Sigmoid colon (tissue), 6 donors: ENCODE measurements at regions not wholly inside any gene's neighbourhood (a gene's known extent, or its start where the extent isn't known, plus 50 kb on each side); places are given as distances from the start of the nearest gene placed in this dataset.

Experiments used
- DNase-seq: peaks from one replicate; pipeline ENCODE4 v3.0.0-alpha.2; 2019
- H3K27ac ChIP-seq, 4 donors: fragments of 200-600 bp; sonication (generic); one replicate each; pipeline ENCODE4 v1.5.1; 2016 to 2019; ENCODE audit warnings: mild to moderate bottlenecking in 1 of 4
- H3K27me3 ChIP-seq, 3 donors: fragments of 200-600 bp; sonication (generic); one replicate each; pipeline ENCODE4 v1.5.1; 2019; ENCODE audit warnings: mild to moderate bottlenecking in 1 of 3
- H3K36me3 ChIP-seq, 4 donors: fragments of 200-600 bp; sonication (generic); one replicate each; pipeline ENCODE4 v1.5.1; 2016 to 2019
- H3K4me1 ChIP-seq, 4 donors: fragments of 200-600 bp; sonication (generic); one replicate each; pipeline ENCODE4 v1.5.1; 2017 to 2019
- H3K4me3 ChIP-seq, 4 donors: fragments of 200-600 bp; sonication (generic); one replicate each; pipeline ENCODE4 v1.5.1; 2017 to 2019; ENCODE audit warnings: mild to moderate bottlenecking in 2 of 4, moderate library complexity in 1 of 4
- H3K9me3 ChIP-seq, 4 donors: fragments of 200-600 bp in 3 of 4; sonication (generic) in 3 of 4; one replicate each; pipeline versions ENCODE4 v1.5.1 to v1.6.1; 2013 to 2019
- CTCF ChIP-seq, 4 experiments: fragments of 450-650 bp in 3 of 4; fragments of 200-600 bp in 1 of 4; IDR thresholded peaks; one replicate each; pipeline ENCODE4 v1.5.1; 2016 to 2019; ENCODE audit warnings: antibody characterized with exemption in 4 of 4, mild to moderate bottlenecking in 3 of 4, moderate library complexity in 2 of 4
- EP300 ChIP-seq, 4 donors: sonication (generic); formaldehyde crosslinking; IDR thresholded peaks; one replicate each; pipeline ENCODE4 v1.6.1; 2017; ENCODE audit warnings: antibody characterized with exemption in 4 of 4
- POLR2A ChIP-seq, 2 donors: fragments of 450-650 bp; IDR thresholded peaks; one replicate each; pipeline ENCODE4 v1.6.1; 2016; ENCODE audit warnings: antibody characterized with exemption in 2 of 2, mild to moderate bottlenecking in 2 of 2, moderate library complexity in 2 of 2
- POLR2AphosphoS5 ChIP-seq, 4 donors: sonication (generic); formaldehyde crosslinking; IDR thresholded peaks; one replicate each; pipeline ENCODE4 v1.6.1; 2017; ENCODE audit warnings: antibody characterized with exemption in 4 of 4
- WGBS, 2 donors: extraction: QIAGEN DNeasy Blood & Tissue Kit; methylation state at CpG; one replicate each; pipeline ENCODE4 v1.1.7; 2013; 5-methylcytosine and 5-hydroxymethylcytosine counted together
- intact Hi-C: fragments of 100-400 bp; cut with DNase I; formaldehyde crosslinking; loops from one replicate; pipeline ENCODE4 v1.15.1; 2023
- donor health status: healthy with polysubstance abuse.
- donor health status: healthy.

GRCh38 chr4:62131049-62131448 lies 930.9 kb downstream of the ADGRL3 start:
- Histone ChIP-seq H3K9me3 (no peaks in the 10 kb centered on the region), H3K27me3 (no peaks in the 10 kb centered on the region), H3K27ac (no peak overlapping the region), H3K36me3 (no peaks in the 10 kb centered on the region), H3K4me1 (no peaks in the 10 kb centered on the region), H3K4me3 (no peak overlapping the region)
- DNase-seq = no peak
- intact Hi-C loops = no loop called here
- TF ChIP-seq CTCF (IDR thresholded peaks at IDR 0.05) = no peak
- 71 to 81% methylated on average over 3 of the region's 3 CpGs for WGBS, 2 donors

GRCh38 chr4:62130637-62131036 lies 930.5 kb downstream of the ADGRL3 start:
- intact Hi-C loops = no loop called here
- H3K9me3 ChIP-seq = no peaks in the 10 kb centered on the region
- no peak for TF ChIP-seq EP300 (IDR thresholded peaks at IDR 0.05)
- no peak for TF ChIP-seq POLR2A (IDR thresholded peaks at IDR 0.05)
- no peak for TF ChIP-seq POLR2AphosphoS5 (IDR thresholded peaks at IDR 0.05)
- TF ChIP-seq CTCF (IDR thresholded peaks at IDR 0.05) = no peak
- no peaks in the 10 kb centered on the region for H3K4me1 ChIP-seq
- H3K27me3 ChIP-seq = no peaks in the 10 kb centered on the region
- no peak for DNase-seq
- H3K4me3 ChIP-seq = no peak overlapping the region
- H3K36me3 ChIP-seq = no peaks in the 10 kb centered on the region
- H3K27ac ChIP-seq = no peak overlapping the region

- WGBS, 2 donors = 56 to 74% methylated on average over 2 of the region's 2 CpGs
- Histone ChIP-seq H3K4me1 (no peaks in the 10 kb centered on the region), H3K9me3 (no peaks in the 10 kb centered on the region), H3K4me3 (no peak overlapping the region), H3K36me3 (no peaks in the 10 kb centered on the region), H3K27ac (no peak overlapping the region), H3K27me3 (no peaks in the 10 kb centered on the region)
- no peak for DNase-seq
- TF ChIP-seq POLR2A (IDR thresholded peaks at IDR 0.05) (no peak), POLR2AphosphoS5 (IDR thresholded peaks at IDR 0.05) (no peak), CTCF (IDR thresholded peaks at IDR 0.05) (no peak)
- intact Hi-C loops = no loop called here
Measured at GRCh38 chr4:62130230-62130629, 930.1 kb downstream of the ADGRL3 start.
